GM12878 (cell line): ENCODE measurements at regions not wholly inside any gene's neighbourhood (a gene's known extent, or its start where the extent isn't known, plus 50 kb on each side); places are given as distances from the start of the nearest gene placed in this dataset.

ENCODE experiments used
- ATAC-seq: fragments of 200-7000 bp; cut with Tn5 transposase; 3 replicates; pipeline ENCODE4 v1.9.1; 2020; ENCODE audit warnings: mild to moderate bottlenecking, moderate library complexity
- BruUV-seq: library from RNA; stranded (reverse); fragments of 400-500 nt; replicated peaks from 2 replicates; lab custom pipeline; 2021; lab: Mats Ljungman, UMichigan
- CTCF ChIA-PET: fragments of 300-600 bp; sonication (Branson Sonifier 250); formaldehyde crosslinking; extraction: SDS; loops from one replicate; lab custom pipeline; 2021; ENCODE audit warnings: inconsistent platforms; lab: Yijun Ruan, JAX
- POLR2A ChIA-PET: fragments of 350-600 bp; formaldehyde crosslinking; extraction: SDS; loops from one replicate; lab custom pipeline; 2021; ENCODE audit warnings: inconsistent platforms; lab: Charles Lee
- RAD21 ChIA-PET: fragments of 300-600 bp; sonication (Branson Sonifier 250); formaldehyde crosslinking; loops from one replicate; lab custom pipeline; 2023; ENCODE audit warnings: antibody characterized with exemption; ENCODE audit not compliant: unreplicated experiment; lab: Charles Lee
- SMC1A ChIA-PET: fragments of 300-600 bp; sonication (Branson Sonifier 250); formaldehyde crosslinking; loops from one replicate; lab custom pipeline; 2023; ENCODE audit not compliant: unreplicated experiment, uncharacterized antibody; lab: Charles Lee
- DNase-seq: peaks from one replicate; pipeline ENCODE4 v3.0.0-alpha.2; 2011; ENCODE audit warnings: low read depth, low spot score
- FAIRE-seq: peaks from 3 replicates; lab custom pipeline; 2011; peaks lifted over from hg19 to GRCh38; lab: Jason Lieb, UNC
- H2AFZ ChIP-seq: 2 replicates; pipeline ENCODE4 v1.6.0; 2011; ENCODE audit warnings: low read depth, low read length, control low read depth; ENCODE audit not compliant: control insufficient read depth
- H3K27ac ChIP-seq: 2 replicates; pipeline ENCODE4 v1.5.1; 2011; ENCODE audit warnings: control low read depth; ENCODE audit not compliant: control insufficient read depth, insufficient read depth
- H3K27me3 ChIP-seq, 2 experiments: replicated peaks in 1 of 2; 2 replicates each; pipeline versions ENCODE4 v1.6.0 to v1.6.1; 2011; ENCODE audit warnings: low read length in 1 of 2; ENCODE audit not compliant: control insufficient read depth in 2 of 2, insufficient read depth in 2 of 2
- H3K36me3 ChIP-seq, 2 experiments: 2 replicates each; pipeline ENCODE4 v1.5.1; 2011; ENCODE audit warnings: low read length in 1 of 2; ENCODE audit not compliant: control insufficient read depth in 2 of 2, insufficient read depth in 2 of 2
- H3K4me1 ChIP-seq: 2 replicates; pipeline ENCODE4 v1.6.1; 2011; ENCODE audit warnings: mild to moderate bottlenecking, low read length, moderate library complexity, mixed read lengths; ENCODE audit not compliant: control insufficient read depth, insufficient read depth
- H3K4me2 ChIP-seq: 2 replicates; pipeline ENCODE4 v1.6.0; 2011; ENCODE audit warnings: control low read depth; ENCODE audit not compliant: control insufficient read depth, insufficient read depth
- H3K4me3 ChIP-seq: fragments of 200-600 bp; sonication (generic); 2 replicates; pipeline ENCODE4 v1.5.1; 2016
- H3K79me2 ChIP-seq: 2 replicates; pipeline ENCODE4 v1.6.0; 2011; ENCODE audit warnings: low read length; ENCODE audit not compliant: control insufficient read depth, insufficient read depth
- H3K9ac ChIP-seq: 2 replicates; pipeline ENCODE4 v1.8.0; 2011; ENCODE audit warnings: low read length, control low read depth, mixed read lengths; ENCODE audit not compliant: control insufficient read depth, insufficient read depth
- H3K9me3 ChIP-seq: replicated peaks from 3 replicates; pipeline ENCODE4 v1.5.1; 2011; ENCODE audit warnings: mild to moderate bottlenecking, low read length; ENCODE audit not compliant: control insufficient read depth, insufficient read depth
- H4K20me1 ChIP-seq: 2 replicates; pipeline ENCODE4 v1.6.0; 2011; ENCODE audit not compliant: control insufficient read depth, insufficient read depth
- HDGF ChIP-seq: fragments of 450-650 bp; IDR thresholded peaks from 2 replicates; pipeline ENCODE4 v1.6.1; 2016; ENCODE audit warnings: antibody characterized with exemption
- KAT2A ChIP-seq: conservative IDR thresholded peaks from 2 replicates; pipeline ENCODE4 v1.6.1; 2011; ENCODE audit warnings: low read depth, low read length; ENCODE audit not compliant: control insufficient read depth
- KLF5 ChIP-seq: fragments of 450-650 bp; IDR thresholded peaks from 2 replicates; pipeline ENCODE4 v1.6.1; 2014; ENCODE audit warnings: mild to moderate bottlenecking; ENCODE audit not compliant: partially characterized antibody
- MEF2B ChIP-seq: fragments of 450-650 bp; IDR thresholded peaks from 2 replicates; pipeline ENCODE4 v1.6.1; 2018; ENCODE audit warnings: mild to moderate bottlenecking, moderate library complexity; ENCODE audit not compliant: partially characterized antibody, poor library complexity, severe bottlenecking
- MLLT1 ChIP-seq: fragments of 450-650 bp; IDR thresholded peaks from 2 replicates; pipeline ENCODE4 v1.6.1; 2016; ENCODE audit warnings: mild to moderate bottlenecking
- NBN ChIP-seq: fragments of 450-650 bp; IDR thresholded peaks from 2 replicates; pipeline ENCODE4 v1.6.1; 2016
- NFYA ChIP-seq: IDR thresholded peaks from 2 replicates; pipeline ENCODE4 v1.6.1; 2011; ENCODE audit warnings: low read depth, mild to moderate bottlenecking, low read length, improper control_type of control experiment, borderline replicate concordance
- NFYB ChIP-seq: IDR thresholded peaks from 2 replicates; pipeline ENCODE4 v1.6.1; 2011; ENCODE audit warnings: low read depth, mild to moderate bottlenecking, low read length, improper control_type of control experiment, moderate library complexity; ENCODE audit not compliant: insufficient read depth
- PML ChIP-seq: IDR thresholded peaks from 2 replicates; pipeline ENCODE4 v1.6.1; 2012; ENCODE audit warnings: low read length, inconsistent platforms
- SKIL ChIP-seq: fragments of 450-650 bp; IDR thresholded peaks from 2 replicates; pipeline ENCODE4 v1.6.1; 2017; ENCODE audit warnings: mild to moderate bottlenecking, low read depth, inconsistent platforms; ENCODE audit not compliant: poor library complexity, severe bottlenecking
- SPI1 ChIP-seq: IDR thresholded peaks from 2 replicates; pipeline ENCODE4 v1.6.1; 2011; ENCODE audit warnings: low read depth, mild to moderate bottlenecking, low read length, moderate library complexity, borderline replicate concordance; ENCODE audit not compliant: insufficient read depth
- SREBF1 ChIP-seq: IDR thresholded peaks from 2 replicates; pipeline ENCODE4 v1.6.1; 2012; ENCODE audit warnings: mild to moderate bottlenecking, low read length
- ZNF592 ChIP-seq: fragments of 450-650 bp; IDR thresholded peaks from 2 replicates; pipeline ENCODE4 v1.6.1; 2017; ENCODE audit warnings: mild to moderate bottlenecking, moderate library complexity
- ZZZ3 ChIP-seq: IDR thresholded peaks from 2 replicates; pipeline ENCODE4 v1.6.1; 2011; ENCODE audit warnings: low read depth; ENCODE audit not compliant: control insufficient read depth, insufficient read length
- WGBS: methylation state at CpG from one replicate; pipeline ENCODE4 v1.1.6; 2016; ENCODE audit warnings: low lambda C conversion rate; ENCODE audit not compliant: insufficient replicate concordance, insufficient coverage; ENCODE audit errors: missing lambda C conversion rate; 5-methylcytosine and 5-hydroxymethylcytosine counted together
- in situ Hi-C: fragments of 300-500 bp; cut with MboI; formaldehyde crosslinking; loops from 9 replicates; pipeline ENCODE4 v1.14.3; 2018; ENCODE audit warnings: mixed read lengths
- intact Hi-C: fragments of 100-400 bp; cut with micrococcal nuclease; formaldehyde crosslinking; loops from one replicate; pipeline ENCODE4 v1.14.2; 2022; ENCODE audit not compliant: unreplicated experiment
- TF ChIP-seq, protein P1 (sequence below): fragments of 450-650 bp; IDR thresholded peaks from 2 replicates; pipeline ENCODE4 v1.6.1; 2018; ENCODE audit warnings: mild to moderate bottlenecking, low read depth, moderate library complexity; ENCODE audit not compliant: partially characterized antibody

DNA sequence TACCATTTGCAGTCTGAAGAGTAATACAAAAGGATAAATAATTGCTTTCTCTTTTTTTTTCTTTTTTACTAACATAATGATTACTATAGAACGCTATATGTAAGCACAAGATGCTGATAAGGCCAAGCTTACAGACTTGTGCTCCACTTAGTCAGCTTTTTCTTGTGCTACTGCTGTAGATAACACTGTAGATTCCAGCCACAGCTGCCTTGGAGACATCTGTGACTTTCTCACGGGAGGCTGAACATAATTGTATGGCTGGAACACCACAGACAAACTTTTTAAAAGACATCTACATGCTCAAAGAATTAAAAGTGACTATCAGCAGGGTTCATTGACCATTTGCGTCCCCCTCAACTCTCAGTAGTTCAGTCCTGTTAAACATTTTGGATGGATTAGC, 381.7 kb upstream of the AMOT start:
- Histone ChIP-seq H3K4me1 (no peaks in the 10 kb centered on the region), H3K4me3 (no peak overlapping the region), H3K27ac (no peak overlapping the region), H4K20me1 (no peaks in the 10 kb centered on the region), H2AFZ (no peak overlapping the region), H3K27me3 (no peaks in the 10 kb centered on the region), H3K9ac (no peak overlapping the region), H3K4me2 (no peak overlapping the region), H3K79me2 (no peaks in the 10 kb centered on the region), H3K9me3 (no peaks in the 10 kb centered on the region), H3K36me3 (no peaks in the 10 kb centered on the region)
- POLR2A ChIA-PET, result no interaction called here
- ATAC-seq (no peak), FAIRE-seq (no peak), DNase-seq (no peak)
- in situ Hi-C loops, result no loop called here
- no TSS peak for BruUV-seq
- RAD21 ChIA-PET, result no interaction called here
- SMC1A ChIA-PET, result no interaction called here
- CTCF ChIA-PET, result no interaction called here
- intact Hi-C loops, result no loop called here
- WGBS, result 33% methylated on average over 3 of the region's 3 CpGs
- TF ChIP-seq SREBF1 (no peak), NBN (no peak), MEF2B (no peak), ZZZ3 (no peak), ZNF592 (no peak), MLLT1 (no peak), NFYB (no peak), NFYA (no peak), KAT2A (no peak), PML (no peak), SPI1 (no peak), HDGF (no peak), SKIL (no peak), KLF5 (no peak)
- TF ChIP-seq, protein P1, sequence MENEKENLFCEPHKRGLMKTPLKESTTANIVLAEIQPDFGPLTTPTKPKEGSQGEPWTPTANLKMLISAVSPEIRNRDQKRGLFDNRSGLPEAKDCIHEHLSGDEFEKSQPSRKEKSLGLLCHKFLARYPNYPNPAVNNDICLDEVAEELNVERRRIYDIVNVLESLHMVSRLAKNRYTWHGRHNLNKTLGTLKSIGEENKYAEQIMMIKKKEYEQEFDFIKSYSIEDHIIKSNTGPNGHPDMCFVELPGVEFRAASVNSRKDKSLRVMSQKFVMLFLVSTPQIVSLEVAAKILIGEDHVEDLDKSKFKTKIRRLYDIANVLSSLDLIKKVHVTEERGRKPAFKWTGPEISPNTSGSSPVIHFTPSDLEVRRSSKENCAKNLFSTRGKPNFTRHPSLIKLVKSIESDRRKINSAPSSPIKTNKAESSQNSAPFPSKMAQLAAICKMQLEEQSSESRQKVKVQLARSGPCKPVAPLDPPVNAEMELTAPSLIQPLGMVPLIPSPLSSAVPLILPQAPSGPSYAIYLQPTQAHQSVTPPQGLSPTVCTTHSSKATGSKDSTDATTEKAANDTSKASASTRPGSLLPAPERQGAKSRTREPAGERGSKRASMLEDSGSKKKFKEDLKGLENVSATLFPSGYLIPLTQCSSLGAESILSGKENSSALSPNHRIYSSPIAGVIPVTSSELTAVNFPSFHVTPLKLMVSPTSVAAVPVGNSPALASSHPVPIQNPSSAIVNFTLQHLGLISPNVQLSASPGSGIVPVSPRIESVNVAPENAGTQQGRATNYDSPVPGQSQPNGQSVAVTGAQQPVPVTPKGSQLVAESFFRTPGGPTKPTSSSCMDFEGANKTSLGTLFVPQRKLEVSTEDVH, result no peak
